ENCODE measurements at regions not wholly inside any gene's neighbourhood (a gene's known extent, or its start where the extent isn't known, plus 50 kb on each side); places are given as distances from the start of the nearest gene placed in this dataset.

- Histone ChIP-seq H3K9ac (ENCODE audit: low read length) (no peak overlapping the region), H3K79me2 (ENCODE audit: insufficient read depth, low read length) (no peaks in the 10 kb centered on the region), H4K20me1 (ENCODE audit: insufficient read depth) (no peaks in the 10 kb centered on the region), H3K9me2 (ENCODE audit: insufficient read depth) (no peaks in the 10 kb centered on the region), H3K36me3 (ENCODE audit: control insufficient read depth in 1 of 2, insufficient read depth in 2 of 2, low read length in 2 of 2) (no peaks in the 10 kb centered on the region), H3K4me2 (ENCODE audit: low read length) (no peak overlapping the region), H3K9me3 (ENCODE audit: control insufficient read depth in 1 of 2, insufficient read depth in 1 of 2, low read depth in 1 of 2, low read length in 2 of 2) (no peaks in the 10 kb centered on the region), H3K4me3 (replicated peaks in 1 of 2; ENCODE audit: low read depth in 1 of 2, low read length in 2 of 2) (no peak overlapping the region), H3K27ac (ENCODE audit: low read depth, low read length) (no peak overlapping the region), H3K4me1 (ENCODE audit: control insufficient read depth in 1 of 2, insufficient read depth in 2 of 2, low read length in 2 of 2) (no peaks in the 10 kb centered on the region), H3K27me3 (ENCODE audit: insufficient read depth, low read length) (peaks cover 28% of the 10 kb centered on the region), H2AFZ (ENCODE audit: low read depth, low read length, poor library complexity, severe bottlenecking) (no peak overlapping the region)
- CTCF ChIA-PET: no interaction called here
- POLR2A ChIA-PET: no interaction called here
- no TSS peak for BruUV-seq (replicated peaks)
- TF ChIP-seq SRF (IDR thresholded peaks at IDR 0.05; ENCODE audit: low read depth) (no peak), ZBTB33 (IDR thresholded peaks at IDR 0.05; ENCODE audit: extremely low read depth, insufficient replicate concordance, low read length) (no peak), EGR1 (IDR thresholded peaks at IDR 0.05; ENCODE audit: low read depth) (no peak), RAD21 (IDR thresholded peaks at IDR 0.05; ENCODE audit: low read depth) (no peak), CEBPB (IDR thresholded peaks at IDR 0.05; ENCODE audit: low read depth) (no peak), EZH2 (IDR thresholded peaks at IDR 0.05) (no peak)
- DNase-seq (ENCODE audit: low read depth, low spot score): no peak
- ATAC-seq: no peak
- RAD21 ChIA-PET (ENCODE audit: low non-redundant PET in 1 of 2, low total read pairs in 2 of 2, uncharacterized antibody in 2 of 2, unreplicated experiment in 2 of 2): no interaction called here
- intact Hi-C loops (cut with micrococcal nuclease): no loop called here
Measured at GRCh38 chr2:3099860-3100234, 277.8 kb downstream of the EIPR1 start.

- Histone ChIP-seq H3K9me2 (ENCODE audit: insufficient read depth) (no peaks in the 10 kb centered on the region), H3K36me3 (ENCODE audit: control insufficient read depth in 1 of 2, insufficient read depth in 2 of 2, low read length in 2 of 2) (no peaks in the 10 kb centered on the region), H3K4me1 (ENCODE audit: control insufficient read depth in 1 of 2, insufficient read depth in 2 of 2, low read length in 2 of 2) (no peaks in the 10 kb centered on the region), H2AFZ (ENCODE audit: low read depth, low read length, poor library complexity, severe bottlenecking) (no peak overlapping the region), H3K27ac (ENCODE audit: low read depth, low read length) (no peak overlapping the region), H3K4me3 (replicated peaks in 1 of 2; ENCODE audit: low read depth in 1 of 2, low read length in 2 of 2) (no peak overlapping the region), H3K79me2 (ENCODE audit: insufficient read depth, low read length) (no peaks in the 10 kb centered on the region), H3K9ac (ENCODE audit: low read length) (no peak overlapping the region), H3K4me2 (ENCODE audit: low read length) (no peak overlapping the region), H3K9me3 (ENCODE audit: control insufficient read depth in 1 of 2, insufficient read depth in 1 of 2, low read depth in 1 of 2, low read length in 2 of 2) (no peaks in the 10 kb centered on the region), H3K27me3 (ENCODE audit: insufficient read depth, low read length) (peaks cover 28% of the 10 kb centered on the region), H4K20me1 (ENCODE audit: insufficient read depth) (no peaks in the 10 kb centered on the region)
- POLR2A ChIA-PET: no interaction called here
- intact Hi-C loops (cut with micrococcal nuclease): no loop called here
- DNase-seq (ENCODE audit: low read depth, low spot score) (no peak), ATAC-seq (no peak)
- RAD21 ChIA-PET (ENCODE audit: low non-redundant PET in 1 of 2, low total read pairs in 2 of 2, uncharacterized antibody in 2 of 2, unreplicated experiment in 2 of 2): no interaction called here
- BruUV-seq (replicated peaks): no TSS peak
- CTCF ChIA-PET: no interaction called here
- TF ChIP-seq JUND (IDR thresholded peaks at IDR 0.05) (no peak), EZH2phosphoT487 (IDR thresholded peaks at IDR 0.05; ENCODE audit: borderline replicate concordance) (no peak), ZFX (IDR thresholded peaks at IDR 0.05) (no peak), ZBTB33 (IDR thresholded peaks at IDR 0.05; ENCODE audit: extremely low read depth, insufficient replicate concordance, low read length) (no peak), EZH2 (IDR thresholded peaks at IDR 0.05) (no peak), CTCF (IDR thresholded peaks at IDR 0.05 in 2 of 3, conservative IDR thresholded peaks at IDR 0.05 in 1 of 3; ENCODE audit: borderline replicate concordance in 1 of 3, insufficient read depth in 1 of 3, low read depth in 2 of 3, low read length in 2 of 3) (no peak), ATF3 (IDR thresholded peaks at IDR 0.05) (no peak), YY1 (IDR thresholded peaks at IDR 0.05; ENCODE audit: extremely low read depth, insufficient replicate concordance, low read depth, low read length) (no peak), FOSL1 (IDR thresholded peaks at IDR 0.05; ENCODE audit: low read depth) (no peak), ELF1 (IDR thresholded peaks at IDR 0.05; ENCODE audit: borderline replicate concordance, low read depth) (no peak), CBX3 (IDR thresholded peaks at IDR 0.05; ENCODE audit: low read depth) (no peak)
Measured at GRCh38 chr2:3099145-3099859, 278.3 kb downstream of the EIPR1 start.

Measured in HCT116 (cell line).